ENCODE measurements at regions not wholly inside any gene's neighbourhood (a gene's known extent, or its start where the extent isn't known, plus 50 kb on each side); places are given as distances from the start of the nearest gene placed in this dataset.

DNA sequence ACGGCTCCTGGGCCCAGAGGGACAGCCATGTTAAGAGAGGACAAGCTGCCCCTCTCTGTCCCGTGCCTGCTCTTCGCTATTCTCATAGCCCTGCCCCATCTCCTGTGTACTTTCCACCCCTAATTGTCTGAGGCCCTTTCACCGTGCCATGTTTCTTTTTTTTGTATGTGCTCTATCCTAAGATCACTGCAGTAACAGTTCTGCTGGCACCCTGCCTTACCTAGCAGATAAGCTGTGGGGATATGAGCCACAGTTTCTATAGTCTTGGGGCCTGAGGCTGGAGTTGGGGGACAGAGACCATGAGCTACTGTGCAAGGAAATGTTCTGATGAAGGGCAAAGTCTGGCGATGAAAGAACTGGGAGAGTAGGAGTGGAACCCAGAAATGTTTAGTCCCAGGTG is 269.5 kb upstream of the CITED2 start:
- no peak for TF ChIP-seq CTCF (IDR thresholded peaks at IDR 0.05; ENCODE audit: low read length)
- TF ChIP-seq EZH2 (optimal IDR thresholded peaks at IDR 0.05; ENCODE audit: low read depth, low read length), result no peak
